ENCODE measurements at regions not wholly inside any gene's neighbourhood (a gene's known extent, or its start where the extent isn't known, plus 50 kb on each side); places are given as distances from the start of the nearest gene placed in this dataset.

- TF ChIP-seq ZBTB34 (CRISPR knock-in tag; IDR thresholded peaks at IDR 0.05) (peak; percentile 83), FOSL1 (CRISPR knock-in tag; IDR thresholded peaks at IDR 0.05; ENCODE audit: borderline replicate concordance) (no peak), ATRX (CRISPR knock-in tag; IDR thresholded peaks at IDR 0.05; ENCODE audit: borderline replicate concordance) (no peak), SP2 (CRISPR knock-in tag; IDR thresholded peaks at IDR 0.05) (peak; percentile 92), CHD4 (IDR thresholded peaks at IDR 0.05; ENCODE audit: borderline replicate concordance, low read length) (0 out of 2 replicates have a peak, but pooled peaks have one; percentile 24), GMEB2 (CRISPR knock-in tag; IDR thresholded peaks at IDR 0.05; ENCODE audit: low read depth) (no peak), SPEN (CRISPR knock-in tag; IDR thresholded peaks at IDR 0.05; ENCODE audit: low read depth) (peak; percentile 72), RFXANK (CRISPR knock-in tag; IDR thresholded peaks at IDR 0.05) (peak; percentile 49; the same call in 1 of the 2 replicates), ZNF567 (CRISPR knock-in tag; IDR thresholded peaks at IDR 0.05; ENCODE audit: borderline replicate concordance) (no peak; the same call in 1 of the 2 replicates), ZNF619 (CRISPR knock-in tag; IDR thresholded peaks at IDR 0.05) (no peak; the same call in 1 of the 2 replicates), ZNF468 (CRISPR knock-in tag; IDR thresholded peaks at IDR 0.05) (no peak), FUBP1 (CRISPR knock-in tag; IDR thresholded peaks at IDR 0.05; ENCODE audit: borderline replicate concordance) (no peak; the same call in 1 of the 2 replicates), MXD3 (CRISPR knock-in tag; IDR thresholded peaks at IDR 0.05) (peak; percentile 71), KDM5A (IDR thresholded peaks at IDR 0.05; ENCODE audit: borderline replicate concordance, low read length) (no peak), ZNF17 (CRISPR knock-in tag; IDR thresholded peaks at IDR 0.05) (no peak), NFRKB (IDR thresholded peaks at IDR 0.05) (no peak), NBN (conservative IDR thresholded peaks at IDR 0.05) (no peak), MTF2 (CRISPR knock-in tag; IDR thresholded peaks at IDR 0.05; ENCODE audit: borderline replicate concordance) (0 out of 2 replicates have a peak, but pooled peaks have one; percentile 38), ATF5 (CRISPR knock-in tag; IDR thresholded peaks at IDR 0.05; ENCODE audit: low read depth) (no peak), ZNF576 (CRISPR knock-in tag; IDR thresholded peaks at IDR 0.05) (peak; percentile 87; the same call in 1 of the 2 replicates), HNRNPL (IDR thresholded peaks at IDR 0.05; ENCODE audit: low read depth, low read length) (peak; percentile 87)
These were observed 231.9 kb downstream of the SEC14L1 start (continued) for GRCh38 chr17:77372444-77373298.

Data from HepG2 (cell line).